A549 (cell line): ENCODE measurements at regions not wholly inside any gene's neighbourhood (a gene's known extent, or its start where the extent isn't known, plus 50 kb on each side); places are given as distances from the start of the nearest gene placed in this dataset.

Experiments
- ATAC-seq, 2 experiments: fragments of 200-7000 bp in 1 of 2; fragments of >200 bp in 1 of 2; cut with Nextera tagmentation in 1 of 2; cut with Tn5 transposase in 1 of 2; 3 replicates each; pipeline versions ENCODE4 v1.8.0 to v1.9.1; 2018 to 2020; ENCODE audit warnings: mild to moderate bottlenecking in 1 of 2, moderate library complexity in 1 of 2
- CTCF ChIA-PET: fragments of 300-600 bp; sonication (Branson Sonifier 250); formaldehyde crosslinking; extraction: SDS; loops from one replicate; lab custom pipeline; 2021; ENCODE audit warnings: antibody characterized with exemption, inconsistent platforms; lab: Yijun Ruan, JAX
- POLR2A ChIA-PET: fragments of 350-600 bp; formaldehyde crosslinking; extraction: SDS; loops from one replicate; lab custom pipeline; 2021; ENCODE audit warnings: antibody characterized with exemption, inconsistent platforms; lab: Yijun Ruan, JAX
- DNase-seq, 2 experiments: peaks; one replicate each; pipeline versions ENCODE4 v3.0.0 to v3.0.0-alpha.2; 2011 to 2016; ENCODE audit warnings: low read depth in 1 of 2, low spot score in 1 of 2
- FAIRE-seq: peaks from 2 replicates; lab custom pipeline; 2011; peaks lifted over from hg19 to GRCh38; lab: Jason Lieb, UNC
- H3K27ac ChIP-seq, 2 experiments: fragments of >200 bp; sonication (Bioruptor Twin); formaldehyde crosslinking; 3 replicates each; pipeline ENCODE4 v1.5.1; 2016 to 2017
- H3K4me1 ChIP-seq: fragments of >200 bp; sonication (Bioruptor Twin); formaldehyde crosslinking; 3 replicates; pipeline ENCODE4 v1.6.1; 2016
- H3K4me2 ChIP-seq: fragments of >200 bp; sonication (Bioruptor Twin); formaldehyde crosslinking; 3 replicates; pipeline ENCODE4 v1.6.1; 2016
- H3K4me3 ChIP-seq: fragments of >200 bp; sonication (Bioruptor Twin); formaldehyde crosslinking; 3 replicates; pipeline ENCODE4 v1.5.1; 2016
- H3K9me3 ChIP-seq: fragments of >200 bp; sonication (Bioruptor Twin); formaldehyde crosslinking; 3 replicates; pipeline ENCODE4 v1.6.1; 2016
- BHLHE40 ChIP-seq: IDR thresholded peaks from 2 replicates; pipeline ENCODE4 v1.6.1; 2012; ENCODE audit warnings: low read depth, low read length, inconsistent platforms
- CBX2 ChIP-seq: fragments of 200-600 bp; sonication (generic); IDR thresholded peaks from 2 replicates; pipeline ENCODE4 v1.6.1; 2016; ENCODE audit warnings: low read depth, mild to moderate bottlenecking, borderline replicate concordance
- CEBPB ChIP-seq, 2 experiments: fragments of >200 bp in 1 of 2; sonication (Bioruptor Twin) in 1 of 2; formaldehyde crosslinking in 1 of 2; IDR thresholded peaks; 2 replicates each; pipeline ENCODE4 v1.6.1; 2012 to 2016
- CHD2 ChIP-seq: fragments of 150-350 bp; IDR thresholded peaks from 2 replicates; pipeline ENCODE4 v1.6.1; 2014; ENCODE audit warnings: low read length; ENCODE audit not compliant: partially characterized antibody
- ESRRA ChIP-seq: fragments of 150-350 bp; IDR thresholded peaks from 2 replicates; pipeline ENCODE4 v1.6.1; 2014; ENCODE audit warnings: mild to moderate bottlenecking, low read length, borderline replicate concordance
- FOSB ChIP-seq: fragments of 250-450 bp; sonication (Bioruptor Pico); IDR thresholded peaks from 2 replicates; pipeline ENCODE4 v1.5.0; 2020; ENCODE audit warnings: mild to moderate bottlenecking, moderate library complexity
- FOXS1 ChIP-seq: fragments of 250-450 bp; sonication (Bioruptor Pico); IDR thresholded peaks from 2 replicates; pipeline ENCODE4 v1.5.0; 2020; ENCODE audit warnings: mild to moderate bottlenecking, moderate library complexity
- HOXA7 ChIP-seq: fragments of 250-450 bp; sonication (Bioruptor Pico); IDR thresholded peaks from 2 replicates; pipeline ENCODE4 v1.5.0; 2020; ENCODE audit warnings: mild to moderate bottlenecking, moderate library complexity
- HOXB13 ChIP-seq: fragments of 250-450 bp; sonication (Bioruptor Pico); IDR thresholded peaks from 2 replicates; pipeline ENCODE4 v1.5.0; 2020; ENCODE audit warnings: low read depth, mild to moderate bottlenecking, moderate library complexity
- HOXB5 ChIP-seq: fragments of 250-450 bp; sonication (Bioruptor Pico); IDR thresholded peaks from 2 replicates; pipeline ENCODE4 v1.5.0; 2020; ENCODE audit warnings: mild to moderate bottlenecking, moderate library complexity
- KDM1A ChIP-seq: fragments of 200-600 bp; sonication (generic); IDR thresholded peaks from 2 replicates; pipeline ENCODE4 v1.6.1; 2016; ENCODE audit warnings: low read depth, mild to moderate bottlenecking
- MYC ChIP-seq: IDR thresholded peaks from 2 replicates; pipeline ENCODE4 v1.6.1; 2012; ENCODE audit warnings: mild to moderate bottlenecking, inconsistent platforms, low read length, improper control_type of control experiment, borderline replicate concordance
- NPAS2 ChIP-seq: fragments of 250-450 bp; sonication (Bioruptor Pico); IDR thresholded peaks from 2 replicates; pipeline ENCODE4 v1.8.0; 2022; ENCODE audit warnings: mild to moderate bottlenecking, moderate library complexity, borderline replicate concordance
- PBX3 ChIP-seq: IDR thresholded peaks from 2 replicates; pipeline ENCODE4 v1.6.1; 2012
- PHF8 ChIP-seq: fragments of 200-600 bp; sonication (generic); IDR thresholded peaks from 2 replicates; pipeline ENCODE4 v1.6.1; 2016; ENCODE audit warnings: low read depth, mild to moderate bottlenecking, antibody characterized with exemption, moderate library complexity, borderline replicate concordance
- POLR2A ChIP-seq: IDR thresholded peaks from 2 replicates; pipeline ENCODE4 v1.6.1; 2012; ENCODE audit warnings: mild to moderate bottlenecking, low read length
- RAD21 ChIP-seq, 2 experiments: fragments of >200 bp in 1 of 2; sonication (Bioruptor Twin) in 1 of 2; formaldehyde crosslinking in 1 of 2; IDR thresholded peaks in 1 of 2; conservative IDR thresholded peaks in 1 of 2; 2 replicates in 1 of 2; 3 replicates in 1 of 2; pipeline ENCODE4 v1.6.1; 2012 to 2018; ENCODE audit warnings: inconsistent platforms in 1 of 2
- RCOR1 ChIP-seq: fragments of 150-350 bp; IDR thresholded peaks from 2 replicates; pipeline ENCODE4 v1.6.1; 2014; ENCODE audit warnings: antibody characterized with exemption, low read length, low read depth
- REST ChIP-seq: fragments of 200-600 bp; sonication (generic); IDR thresholded peaks from 2 replicates; pipeline ENCODE4 v1.6.1; 2016; ENCODE audit warnings: antibody characterized with exemption, mild to moderate bottlenecking, moderate library complexity
- SMC3 ChIP-seq: fragments of >200 bp; sonication (Bioruptor Twin); formaldehyde crosslinking; IDR thresholded peaks from 3 replicates; pipeline ENCODE4 v1.6.1; 2018; ENCODE audit warnings: inconsistent platforms
- TP53 ChIP-seq: fragments of 250-450 bp; sonication (Bioruptor Pico); IDR thresholded peaks from 2 replicates; pipeline ENCODE4 v1.5.0; 2021; ENCODE audit warnings: mild to moderate bottlenecking, moderate library complexity
- ZC3H11A ChIP-seq: fragments of 450-650 bp; IDR thresholded peaks from 2 replicates; pipeline ENCODE4 v1.6.1; 2014; ENCODE audit warnings: antibody characterized with exemption, mild to moderate bottlenecking
- ZNF302 ChIP-seq: fragments of 250-450 bp; sonication (Bioruptor Pico); IDR thresholded peaks from 2 replicates; pipeline ENCODE4 v1.9.0; 2021; ENCODE audit warnings: inconsistent platforms, mild to moderate bottlenecking, moderate library complexity
- ZSCAN20 ChIP-seq: fragments of 250-450 bp; sonication (Bioruptor Pico); IDR thresholded peaks from 2 replicates; pipeline ENCODE4 v1.8.0; 2022; ENCODE audit warnings: mild to moderate bottlenecking, moderate library complexity
- WGBS: methylation state at CpG from one replicate; pipeline ENCODE4 v1.1.6; 2017; ENCODE audit errors: missing lambda C conversion rate; 5-methylcytosine and 5-hydroxymethylcytosine counted together
- TF ChIP-seq, protein P1 (sequence below): fragments of 450-650 bp; IDR thresholded peaks from 2 replicates; pipeline ENCODE4 v1.6.1; 2014; ENCODE audit warnings: antibody characterized with exemption

DNA sequence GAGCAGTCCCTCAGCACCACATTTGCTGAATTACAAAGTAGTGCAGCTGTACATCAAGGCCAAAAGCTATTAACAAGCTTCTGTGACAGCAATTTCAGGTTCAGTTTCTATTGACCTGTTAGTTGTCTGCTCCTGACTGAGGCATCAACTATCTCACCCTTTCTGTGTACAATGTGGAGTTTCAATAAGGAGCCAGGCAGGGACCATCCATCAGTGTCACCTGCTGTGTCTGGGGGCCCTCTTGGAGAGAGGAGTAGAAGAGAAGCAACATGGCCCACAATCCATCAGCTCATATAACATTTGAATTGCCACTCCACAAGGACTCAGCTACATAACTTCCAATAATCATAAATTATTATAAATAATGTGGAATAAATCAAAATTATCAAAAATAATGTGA, 72.3 kb upstream of the CCDC196 start:
- FAIRE-seq (no peak), DNase-seq (no peak), ATAC-seq (no peak)
- ChIA-PET POLR2A (no interaction called here), CTCF (no interaction called here)
- no peak overlapping the region for H3K27ac ChIP-seq
- no peaks in the 10 kb centered on the region for H3K9me3 ChIP-seq
- no peak overlapping the region for H3K4me3 ChIP-seq
- no peak for TF ChIP-seq RCOR1
- no peak for TF ChIP-seq TP53 (CRISPR knock-in tag)
- TF ChIP-seq POLR2A, result no peak
- TF ChIP-seq ESRRA, result no peak
- TF ChIP-seq RAD21 (conservative IDR thresholded peaks at IDR 0.05 in 1 of 2, IDR thresholded peaks at IDR 0.05 in 1 of 2), result no peak
- no peak for TF ChIP-seq KDM1A
- no peak overlapping the region for H3K4me2 ChIP-seq
- no peaks in the 10 kb centered on the region for H3K4me1 ChIP-seq

GRCh38 chr14:66414511-66414910, 71.7 kb upstream of the CCDC196 start:
- TF ChIP-seq NPAS2 (CRISPR knock-in tag) (no peak), CBX2 (no peak), SMC3 (no peak), HOXB13 (CRISPR knock-in tag) (no peak), HOXB5 (no peak), POLR2A (no peak)
- 94% methylated on average over 1 of the region's 1 CpG for WGBS
- ATAC-seq (no peak), DNase-seq (no peak), FAIRE-seq (no peak)
- Histone ChIP-seq H3K27ac (no peak overlapping the region), H3K4me1 (no peaks in the 10 kb centered on the region), H3K4me3 (no peak overlapping the region), H3K9me3 (no peaks in the 10 kb centered on the region), H3K4me2 (no peak overlapping the region)
- ChIA-PET CTCF (no interaction called here), POLR2A (no interaction called here)

GRCh38 chr14:66420251-66421006, 65.7 kb upstream of the CCDC196 start:
- H3K4me3 ChIP-seq, result no peak overlapping the region
- ATAC-seq, result no peak
- no peaks in the 10 kb centered on the region for H3K9me3 ChIP-seq
- no peak overlapping the region for H3K27ac ChIP-seq
- POLR2A ChIA-PET, result no interaction called here
- TF ChIP-seq REST (no peak), ZNF302 (CRISPR knock-in tag) (no peak), RCOR1 (no peak), RAD21 (conservative IDR thresholded peaks at IDR 0.05 in 1 of 2, IDR thresholded peaks at IDR 0.05 in 1 of 2) (no peak), FOXS1 (no peak), ZSCAN20 (CRISPR knock-in tag) (no peak), CEBPB (IDR thresholded peaks at IDR 0.05) (no peak), CHD2 (no peak), PHF8 (no peak), HOXB5 (no peak), POLR2A (no peak), KDM1A (no peak), PBX3 (no peak), FOSB (no peak), MYC (no peak), HOXA7 (CRISPR knock-in tag) (no peak), ZC3H11A (no peak), NPAS2 (CRISPR knock-in tag) (no peak), BHLHE40 (no peak)
- TF ChIP-seq, protein P1, sequence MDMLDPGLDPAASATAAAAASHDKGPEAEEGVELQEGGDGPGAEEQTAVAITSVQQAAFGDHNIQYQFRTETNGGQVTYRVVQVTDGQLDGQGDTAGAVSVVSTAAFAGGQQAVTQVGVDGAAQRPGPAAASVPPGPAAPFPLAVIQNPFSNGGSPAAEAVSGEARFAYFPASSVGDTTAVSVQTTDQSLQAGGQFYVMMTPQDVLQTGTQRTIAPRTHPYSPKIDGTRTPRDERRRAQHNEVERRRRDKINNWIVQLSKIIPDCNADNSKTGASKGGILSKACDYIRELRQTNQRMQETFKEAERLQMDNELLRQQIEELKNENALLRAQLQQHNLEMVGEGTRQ, result no peak
- CTCF ChIA-PET, result no interaction called here
- no peak for FAIRE-seq
- WGBS, result 40% methylated on average over 2 of the region's 2 CpGs
- DNase-seq, result no peak
- H3K4me1 ChIP-seq, result no peaks in the 10 kb centered on the region
- no peak overlapping the region for H3K4me2 ChIP-seq
